ENCODE measurements at regions not wholly inside any gene's neighbourhood (a gene's known extent, or its start where the extent isn't known, plus 50 kb on each side); places are given as distances from the start of the nearest gene placed in this dataset.

DNA sequence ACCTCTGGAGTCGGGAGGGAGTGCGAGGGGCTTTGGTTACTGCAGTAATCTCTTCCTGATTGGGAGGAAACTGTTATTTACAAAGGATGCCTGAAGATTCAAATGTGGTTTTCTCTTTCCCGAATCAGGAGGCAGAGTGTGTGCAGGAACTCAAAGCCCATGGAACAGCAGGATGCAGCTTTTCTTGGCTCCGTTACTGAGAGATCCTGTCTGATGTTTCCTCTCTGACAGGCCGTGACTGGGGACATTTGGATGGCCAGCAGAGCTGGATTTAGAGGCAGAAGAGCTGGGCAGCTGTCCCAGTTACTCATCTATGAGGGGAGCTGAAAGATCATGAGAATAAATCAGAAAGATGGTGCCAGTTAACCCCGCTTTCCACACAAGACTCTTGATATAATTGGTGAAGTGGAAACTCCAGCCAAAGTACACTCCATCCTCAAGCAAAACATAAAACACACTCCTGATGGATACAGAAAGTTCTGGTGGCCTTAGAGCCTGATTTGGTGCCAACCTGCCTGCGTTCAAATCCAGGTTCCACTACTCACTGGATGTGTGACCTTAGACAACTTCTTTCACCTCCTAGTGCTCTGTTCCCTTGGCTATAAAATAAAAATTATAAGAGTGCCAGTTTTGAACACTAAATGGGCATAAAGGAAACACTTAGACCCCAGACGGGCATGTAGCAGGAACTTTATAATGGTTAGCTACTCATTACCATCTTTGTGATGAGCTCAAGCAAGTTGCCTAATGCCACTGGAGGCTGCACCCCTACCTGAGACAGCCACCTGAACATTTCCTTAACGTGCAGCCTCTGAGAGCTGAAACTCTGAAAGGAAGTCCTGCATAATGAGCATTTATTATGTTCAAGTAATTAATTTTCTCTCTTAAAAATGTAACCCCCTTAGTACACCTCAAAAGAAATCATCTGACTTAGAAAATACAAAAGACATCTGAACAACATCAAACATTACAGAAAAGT lies 349.0 kb upstream of the GATB start:
- no peak for ATAC-seq

DNA sequence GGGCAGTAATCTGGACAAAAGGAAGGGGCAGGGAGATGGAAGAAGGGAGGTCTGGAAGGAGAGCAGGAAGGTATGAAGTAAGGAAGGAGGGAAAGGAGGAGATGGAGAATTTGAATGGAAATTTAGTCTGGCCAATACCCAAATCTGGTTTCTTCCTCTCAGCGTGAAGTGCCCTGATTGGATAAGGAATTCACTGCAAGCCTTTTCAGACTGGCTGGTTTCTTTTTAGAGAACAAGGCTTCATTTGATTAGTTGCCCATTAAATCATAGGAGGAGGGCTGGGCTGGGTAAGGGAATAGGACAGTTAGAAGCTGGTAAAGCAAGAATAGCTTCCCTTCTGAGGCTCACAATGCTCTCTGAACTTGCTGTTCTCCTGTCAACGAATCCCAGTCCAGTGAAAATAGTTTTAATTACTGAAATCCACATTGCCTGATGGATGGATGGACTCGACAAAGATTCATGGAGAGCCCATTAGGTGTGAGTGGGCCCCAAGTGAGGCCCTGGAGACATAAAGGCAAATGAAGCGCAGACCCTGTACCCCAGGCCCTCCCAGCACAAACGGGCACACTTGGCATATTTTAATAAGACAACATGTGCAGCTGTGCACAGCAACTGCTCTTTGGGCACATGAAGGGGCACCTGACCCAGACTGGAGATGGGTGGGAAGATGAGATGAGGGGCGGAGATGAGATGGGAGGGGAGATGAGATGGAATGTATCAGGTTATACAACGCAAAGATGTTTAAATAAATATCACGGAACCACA lies 347.1 kb upstream of the GATB start:
- no peak for ATAC-seq

DNA sequence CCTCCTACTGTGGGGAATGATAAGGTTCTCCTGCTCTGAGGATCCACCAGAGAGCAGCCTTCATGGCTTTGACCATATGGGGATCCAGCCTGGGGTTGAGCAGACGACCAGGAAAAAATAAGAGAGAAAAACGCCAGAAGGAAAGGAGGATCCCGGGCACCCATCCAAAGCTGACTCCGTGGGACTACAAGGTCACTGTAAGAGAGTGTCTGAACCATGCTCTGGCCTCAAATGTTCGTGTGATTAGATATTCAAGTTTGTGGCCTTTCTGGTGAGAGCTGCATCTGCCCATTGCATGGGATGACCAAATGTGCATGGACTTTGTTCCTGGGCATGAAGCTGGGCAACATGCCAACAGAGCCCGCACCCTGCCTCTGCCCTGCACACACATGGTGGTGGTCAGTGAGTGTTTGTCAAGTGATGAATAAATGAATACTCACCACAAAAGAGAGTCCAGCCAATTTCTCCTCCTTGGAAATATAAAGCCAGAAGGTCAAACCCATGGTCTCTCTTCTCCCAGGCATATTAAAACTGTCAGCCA lies 346.0 kb upstream of the GATB start:
- no peak for ATAC-seq

DNA sequence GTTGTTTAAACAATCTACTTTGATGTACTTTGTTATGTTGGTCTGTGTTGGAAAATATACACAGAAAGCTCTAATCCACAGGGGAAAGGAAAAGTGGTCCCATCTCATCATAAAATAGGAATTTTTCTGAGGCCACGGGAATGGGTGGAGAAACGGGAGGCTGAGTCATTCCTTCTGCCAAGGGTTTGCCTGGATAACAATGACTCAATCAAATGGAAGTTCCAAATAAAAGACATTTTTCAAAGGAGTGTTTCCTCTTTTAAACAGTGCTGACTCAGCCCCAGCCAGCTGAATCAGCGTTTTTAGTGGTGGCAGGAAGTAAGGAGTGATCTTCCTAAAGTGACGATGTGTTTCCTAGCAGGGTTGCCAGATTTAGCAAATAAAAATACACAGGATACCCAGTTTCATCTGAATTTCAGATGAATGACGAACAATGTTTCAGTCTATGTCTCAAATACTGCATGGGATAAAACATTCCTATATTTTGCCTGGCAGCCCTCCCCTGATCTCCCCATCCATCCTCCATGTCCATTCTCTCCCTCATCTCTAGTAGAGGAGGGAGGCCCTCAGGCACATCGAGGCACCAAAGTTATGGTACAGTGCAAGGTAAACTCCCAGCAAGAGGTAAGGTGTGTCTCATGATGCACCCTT lies 345.4 kb upstream of the GATB start:
- ATAC-seq = peak; percentile 91

DNA sequence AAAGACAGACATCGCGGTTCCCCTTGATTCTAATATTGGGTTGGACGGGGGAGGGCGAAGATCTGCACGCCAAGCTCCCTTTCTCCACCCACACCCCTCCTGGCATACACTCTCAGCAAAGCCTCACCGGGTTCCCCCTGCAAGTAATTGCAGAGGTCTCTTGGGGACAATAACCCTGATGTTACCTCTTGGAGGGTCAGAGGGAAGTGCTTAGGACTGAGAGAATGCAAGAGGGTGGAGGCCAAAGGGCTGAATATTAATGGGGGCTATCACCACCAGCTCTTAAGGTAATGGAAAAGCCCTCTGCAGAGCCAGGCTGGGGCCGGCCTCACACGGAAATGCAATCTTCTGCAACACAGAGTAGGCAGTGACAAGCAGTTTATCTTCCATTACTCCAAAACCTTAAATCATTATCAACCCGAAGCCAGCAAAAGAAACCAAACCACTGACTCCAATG lies 344.1 kb upstream of the GATB start:
- no peak for ATAC-seq

DNA sequence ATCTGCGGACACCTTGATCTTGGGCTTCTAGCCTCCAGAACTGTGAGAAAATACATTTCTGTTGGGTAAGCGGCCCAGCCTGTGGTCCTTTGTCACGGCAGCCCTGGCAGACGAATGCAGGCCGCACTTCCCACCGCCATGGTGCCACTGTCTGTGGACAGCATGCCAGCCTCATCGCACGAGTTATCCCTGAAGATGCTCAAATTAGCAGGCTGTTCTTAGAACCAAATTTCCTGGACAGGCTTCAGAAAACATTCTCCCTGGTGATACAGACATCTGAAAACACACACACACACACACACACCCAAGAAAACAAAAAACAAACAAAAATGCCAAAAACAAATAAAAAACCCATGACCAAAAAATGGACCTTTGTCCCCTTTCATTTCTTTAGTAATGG lies 343.5 kb upstream of the GATB start:
- no peak for ATAC-seq

DNA sequence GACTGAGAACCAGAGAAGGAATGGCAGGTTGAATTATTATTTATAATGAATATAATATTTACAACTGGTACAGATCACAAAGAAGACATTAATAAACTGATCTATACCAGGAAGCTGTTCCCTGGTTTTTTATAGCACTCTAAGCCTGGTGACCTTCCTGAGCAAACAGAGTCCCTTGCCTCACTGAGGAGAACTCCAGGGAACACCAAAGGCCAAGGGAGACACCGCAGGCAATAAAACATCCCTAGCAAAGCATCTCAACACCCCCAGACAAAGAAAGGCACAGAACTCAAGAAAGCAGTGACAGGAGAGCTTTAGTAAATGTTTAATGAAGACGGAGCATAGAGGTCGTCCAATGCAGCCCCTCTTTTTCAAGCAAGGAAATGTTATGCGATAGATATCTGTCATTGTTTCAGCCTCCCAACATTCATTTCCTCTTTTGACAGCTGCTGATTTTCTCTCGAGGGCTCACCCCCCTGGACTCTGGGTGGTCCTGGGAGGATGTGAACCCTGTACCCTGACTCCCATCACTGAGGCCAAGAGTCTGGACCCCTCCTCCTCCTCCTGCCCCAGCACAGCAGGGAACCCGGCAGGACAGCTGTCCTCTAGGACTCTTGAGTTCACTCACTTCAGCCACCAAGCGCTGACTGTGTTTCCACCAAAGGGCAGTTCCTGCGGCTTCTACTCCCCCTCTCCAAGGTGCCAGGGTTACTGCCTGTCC lies 342.5 kb upstream of the GATB start:
- no peak for ATAC-seq

DNA sequence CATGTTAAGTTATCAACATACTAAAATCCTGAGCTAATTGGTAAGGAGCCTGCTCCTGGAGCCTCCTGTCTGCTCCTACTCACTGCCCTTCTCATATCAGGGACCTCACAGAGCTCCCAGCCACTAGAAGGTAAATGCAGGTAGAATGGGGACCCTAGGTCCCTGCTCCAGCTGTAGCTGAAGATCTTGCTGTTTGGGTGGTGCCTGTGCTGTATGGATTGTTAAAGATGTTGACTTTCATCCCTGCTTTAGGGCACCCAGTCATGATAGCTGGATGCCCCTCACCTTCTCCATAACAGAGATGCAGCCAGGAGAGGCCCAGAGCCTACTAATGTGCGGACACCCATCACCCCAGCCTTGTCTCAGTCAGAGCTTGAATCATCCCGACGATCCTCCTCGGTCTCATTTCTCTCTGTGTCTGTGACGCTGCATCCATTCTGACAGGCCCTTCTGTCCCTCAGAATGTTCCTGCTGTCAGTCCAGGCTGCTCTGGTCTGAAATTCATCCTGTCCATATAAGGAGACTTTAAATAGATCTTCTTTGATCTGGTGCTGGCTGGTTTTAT lies 341.7 kb upstream of the GATB start:
- no peak for ATAC-seq

DNA sequence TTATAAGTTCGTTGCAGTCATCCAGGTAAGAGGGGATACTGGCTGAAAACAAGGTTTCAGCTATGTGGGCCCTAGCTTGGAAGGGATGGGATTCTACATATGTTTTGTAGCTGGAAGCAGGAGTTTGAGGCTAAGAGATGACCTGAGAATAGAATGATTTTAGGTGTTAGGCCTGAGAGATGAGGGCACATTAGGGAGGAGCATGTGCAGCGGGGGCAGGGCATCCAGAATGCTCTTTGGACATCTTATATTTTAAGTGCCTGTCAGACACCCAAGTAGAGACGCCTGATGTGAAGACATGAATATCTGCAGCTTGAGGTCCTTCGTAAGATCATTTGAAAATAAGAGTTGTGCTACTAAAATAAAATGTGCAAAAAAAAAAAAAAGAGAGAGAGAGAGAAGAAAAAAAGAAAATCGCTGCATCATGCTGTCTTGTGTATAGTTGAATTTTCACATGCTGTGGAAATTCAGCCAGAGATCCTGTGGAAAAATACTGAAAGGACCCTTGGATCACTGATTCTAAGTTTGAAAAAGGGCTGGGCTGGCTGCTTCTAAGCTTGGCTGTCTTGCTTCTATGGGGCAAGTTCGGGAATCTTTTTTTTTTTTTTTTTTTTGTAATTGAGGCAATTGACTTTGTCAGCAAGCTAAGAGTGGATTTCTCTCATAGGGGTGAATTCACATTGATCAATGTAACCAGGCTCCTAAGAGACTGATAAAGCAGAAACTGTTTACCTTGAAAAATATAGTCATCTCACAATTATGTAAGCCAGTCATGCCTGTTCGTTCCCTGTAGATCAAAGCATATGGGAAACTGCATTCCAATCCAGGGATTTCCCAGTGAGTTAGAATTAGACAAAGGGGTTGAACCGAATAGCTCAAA lies 341.0 kb upstream of the GATB start:
- peak; percentile 22 for ATAC-seq

DNA sequence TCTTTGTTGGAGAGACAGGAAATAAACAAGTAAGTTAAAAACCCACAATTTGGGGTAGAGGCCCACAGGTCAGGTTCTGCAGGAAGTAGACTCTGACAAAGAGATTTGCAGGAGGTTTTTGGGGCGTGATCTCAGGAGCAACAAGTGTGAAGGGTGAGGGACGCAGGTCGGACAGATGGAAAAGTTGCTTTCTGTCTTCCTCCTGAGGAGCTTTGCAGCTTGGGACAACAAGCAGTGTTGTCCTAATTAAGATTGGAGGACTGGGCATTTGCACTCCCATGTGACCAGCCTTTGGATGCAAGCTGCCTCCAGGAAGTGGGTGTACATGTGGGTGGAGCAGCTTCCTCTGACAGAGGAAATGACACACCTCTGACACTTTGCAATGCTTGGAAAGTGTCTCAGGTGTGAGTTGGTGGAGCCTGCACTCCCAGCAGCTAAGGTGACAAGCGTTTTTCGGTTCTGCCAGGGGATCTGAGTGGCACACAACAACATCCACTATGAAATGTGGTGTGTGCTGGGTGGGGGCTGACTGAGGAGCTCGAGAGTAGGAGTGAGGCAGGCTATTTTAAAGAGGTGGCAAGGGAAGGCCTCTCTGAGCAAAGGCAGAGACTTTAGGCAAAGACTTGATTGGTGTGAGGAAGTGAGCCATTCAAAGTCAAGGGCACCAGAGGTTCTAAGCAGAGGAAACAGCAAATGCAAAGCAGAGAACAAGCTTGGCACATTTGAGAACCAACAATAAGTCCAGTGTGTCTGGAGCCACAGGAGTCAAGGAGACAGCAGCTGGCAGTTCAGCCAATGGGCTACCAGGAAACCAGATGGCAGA lies 339.8 kb upstream of the GATB start:
- peak; percentile 78 for ATAC-seq

DNA sequence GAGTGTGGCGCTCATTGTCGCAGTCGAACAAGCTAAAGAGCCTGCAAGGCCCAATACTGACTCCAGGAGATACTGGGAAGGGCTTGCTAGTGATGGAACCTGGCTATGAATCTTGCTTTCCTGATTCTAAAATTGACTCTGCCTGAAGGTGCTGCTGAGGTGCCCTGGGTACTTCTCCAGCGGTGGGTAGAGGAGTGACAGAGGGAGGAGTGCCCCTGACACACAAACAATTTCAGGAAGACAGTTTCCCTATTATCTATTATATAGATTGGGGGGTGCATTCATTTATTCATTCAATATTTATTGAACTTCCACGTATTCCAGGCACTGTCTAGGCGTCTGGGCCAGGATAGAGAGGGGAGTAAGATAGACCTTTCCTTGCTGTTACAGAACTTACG lies 339.2 kb upstream of the GATB start:
- no peak for ATAC-seq

DNA sequence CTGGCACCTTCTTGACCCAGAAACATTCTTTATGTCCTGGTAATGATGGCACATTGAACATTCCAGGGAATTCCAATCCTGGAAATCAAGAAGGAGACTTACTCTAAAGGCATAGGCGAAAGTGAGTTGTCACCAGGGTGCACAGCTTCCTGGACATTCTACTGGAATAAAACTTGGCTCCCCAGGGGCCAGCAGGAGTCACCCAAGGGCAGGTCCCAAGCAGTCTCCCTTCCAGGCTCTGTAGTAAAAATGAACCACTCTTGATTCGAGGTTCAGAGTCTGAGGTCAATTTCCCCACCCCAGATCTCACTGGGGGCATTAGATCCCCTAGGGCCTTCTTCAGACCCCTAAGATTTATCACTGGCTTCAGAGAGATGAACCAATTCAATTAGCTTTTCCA lies 338.7 kb upstream of the GATB start:
- no peak for ATAC-seq

DNA sequence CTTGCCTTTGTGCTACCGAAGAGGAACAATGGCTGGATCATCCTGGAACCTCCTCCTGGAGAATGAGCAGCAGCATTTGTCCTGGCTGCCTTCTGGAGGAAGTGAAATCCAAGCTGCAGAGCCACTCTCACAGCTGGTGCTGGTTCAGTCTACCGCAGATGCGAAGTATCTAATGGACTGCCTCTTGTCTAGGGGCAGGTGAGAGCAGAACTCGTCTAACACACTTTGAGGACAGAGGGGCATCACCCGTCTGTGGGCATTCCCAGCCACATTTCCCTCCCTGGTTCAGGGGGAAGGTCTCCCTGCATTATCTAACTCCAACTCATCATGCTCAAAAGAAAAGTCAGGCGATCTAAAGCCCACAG lies 338.2 kb upstream of the GATB start:
- ATAC-seq = no peak

DNA sequence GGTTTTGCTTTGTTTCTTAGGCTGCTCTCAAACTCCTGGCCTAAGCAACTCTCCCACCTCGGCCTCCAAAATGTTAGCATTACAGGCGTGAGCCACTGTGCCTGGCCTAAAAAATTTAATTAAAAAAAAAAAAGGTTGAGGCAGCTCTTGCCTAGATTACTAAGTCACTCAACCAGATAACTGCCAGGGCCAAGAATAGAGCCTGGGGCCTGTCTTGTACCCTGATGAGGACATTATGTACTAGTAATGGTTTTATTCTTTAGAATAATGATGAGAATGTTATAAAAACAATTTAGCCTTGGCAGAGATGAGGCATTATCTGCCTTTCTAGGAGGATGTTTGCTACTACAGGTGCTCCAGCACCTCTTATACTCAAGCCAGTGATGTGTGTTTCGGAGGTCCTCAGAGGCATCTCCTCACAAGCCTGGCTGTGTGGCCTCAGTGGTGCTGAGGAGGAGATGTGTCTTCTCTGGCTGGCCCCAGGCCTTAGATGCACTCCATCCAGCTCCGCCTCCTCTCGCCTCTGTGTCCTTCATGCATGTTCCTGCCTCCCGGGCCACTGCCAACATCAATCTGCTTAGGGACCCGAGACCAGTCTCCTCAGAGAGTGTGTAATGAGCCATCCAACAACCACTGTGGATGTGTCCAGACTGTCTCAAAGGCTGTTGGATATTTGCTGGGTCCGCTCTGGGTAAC lies 337.7 kb upstream of the GATB start:
- ATAC-seq = no peak

DNA sequence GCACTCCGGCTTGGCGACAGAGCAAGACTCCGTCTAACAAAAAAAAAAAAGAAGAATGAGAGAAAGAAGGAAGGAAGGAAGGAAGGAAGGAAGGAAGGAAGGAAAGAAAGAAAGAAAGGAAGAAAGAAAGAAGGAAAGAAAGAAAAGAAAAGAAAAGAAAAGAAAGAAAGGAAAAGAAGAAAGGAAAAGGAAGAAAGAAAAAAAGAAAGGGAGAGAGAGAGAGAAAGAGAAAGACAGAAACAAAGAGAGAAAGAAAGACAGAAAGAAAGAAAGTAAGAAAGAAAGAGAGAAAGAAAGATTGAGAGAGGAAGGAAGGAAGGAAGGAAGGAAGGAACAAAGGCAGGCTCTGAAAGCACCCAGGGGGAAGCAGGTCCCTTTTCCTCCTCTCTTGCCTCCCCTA lies 336.6 kb upstream of the GATB start:
- no peak for ATAC-seq

DNA sequence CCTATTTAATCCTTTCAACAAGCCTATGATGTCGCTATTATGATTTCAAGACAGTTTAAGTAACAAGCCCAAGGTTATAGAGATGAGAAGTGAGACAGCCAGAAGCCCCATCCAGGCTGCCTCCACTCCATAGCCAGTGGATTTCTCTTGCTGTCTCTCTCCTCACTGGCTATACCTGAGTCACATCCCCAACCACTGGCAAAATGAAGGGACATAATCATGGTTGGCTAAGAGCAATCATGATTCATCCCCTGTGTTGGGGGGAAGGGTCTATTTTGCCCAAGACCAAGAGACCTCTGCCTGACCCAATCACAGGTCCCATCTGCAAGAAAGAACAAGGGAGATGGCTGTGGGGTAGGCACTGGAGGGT lies 334.9 kb upstream of the GATB start:
- ATAC-seq = no peak

DNA sequence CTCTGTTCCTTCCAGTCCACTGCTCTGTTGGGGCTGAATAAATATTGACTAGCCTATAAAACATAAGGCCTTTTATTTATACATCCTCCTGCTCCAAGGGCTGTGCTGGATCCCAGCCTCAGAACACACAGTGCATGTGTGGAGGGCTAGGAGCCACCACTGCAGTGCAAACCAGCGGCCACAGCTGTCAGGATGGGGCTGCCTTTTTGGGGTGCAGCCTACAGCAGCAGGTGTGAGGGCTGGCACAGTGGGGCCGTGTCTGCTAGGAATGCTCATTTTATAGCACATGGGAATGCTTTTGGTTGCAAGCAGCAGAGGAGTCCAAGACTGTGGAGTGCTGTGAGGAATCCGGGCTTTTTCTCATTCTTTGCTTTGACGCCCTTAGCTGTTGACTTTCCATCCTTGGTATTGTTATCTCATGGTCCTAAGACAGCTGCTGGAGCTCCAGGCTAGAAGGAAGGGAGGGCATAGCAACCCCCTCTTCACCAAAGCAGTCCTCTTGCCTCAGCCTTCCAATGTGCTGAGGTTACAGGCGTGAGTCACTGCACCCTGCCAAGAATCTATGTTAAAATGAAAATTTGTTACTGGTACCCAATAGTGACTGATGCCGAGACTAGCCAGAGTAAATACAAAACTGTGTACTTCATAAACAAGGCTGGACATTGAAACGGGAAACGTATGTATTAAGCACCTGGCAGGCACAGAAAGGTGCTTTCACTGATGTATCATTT lies 334.3 kb upstream of the GATB start:
- ATAC-seq = no peak

DNA sequence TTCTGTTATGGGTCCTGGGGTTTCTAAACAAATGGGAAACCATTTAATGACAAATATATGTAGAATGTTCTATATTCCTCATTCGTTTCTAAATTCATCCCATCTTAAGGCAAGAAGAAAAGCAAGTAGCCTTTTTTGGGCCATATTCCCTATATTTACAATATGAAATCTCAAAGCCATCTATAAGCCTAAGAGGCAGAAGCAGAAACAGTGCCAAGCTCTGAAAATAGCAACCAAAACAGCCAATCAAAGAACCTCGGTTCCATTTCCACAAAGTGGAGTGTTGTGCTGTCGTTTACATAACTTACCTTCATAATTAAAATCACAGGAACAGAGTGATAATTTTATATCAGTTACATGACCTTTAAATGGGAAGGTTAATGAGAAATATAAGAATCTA lies 330.6 kb upstream of the GATB start:
- no peak for ATAC-seq

DNA sequence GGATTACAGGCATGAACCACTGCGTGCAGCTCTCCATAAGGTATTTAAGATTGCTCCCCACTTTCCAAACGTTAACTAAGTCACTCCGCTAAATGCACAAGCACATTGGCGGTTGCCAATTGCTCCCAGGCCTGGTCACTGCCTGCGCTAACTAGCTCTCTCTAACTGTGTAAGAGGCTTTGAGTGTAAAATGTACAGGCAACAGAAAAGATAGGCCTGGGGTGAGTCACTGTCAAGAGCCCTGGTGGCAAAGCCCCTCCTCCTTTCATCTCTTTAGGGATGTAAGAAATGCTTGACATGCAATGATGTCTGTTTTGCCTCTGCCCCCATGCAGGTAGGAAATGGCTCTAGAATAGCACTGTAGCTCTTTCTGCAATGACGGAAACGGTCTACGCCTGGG lies 329.7 kb upstream of the GATB start:
- ATAC-seq = no peak

All from esophagus mucosa (tissue), 1 donor.